ENCODE measurements at regions not wholly inside any gene's neighbourhood (a gene's known extent, or its start where the extent isn't known, plus 50 kb on each side); places are given as distances from the start of the nearest gene placed in this dataset.

DNA sequence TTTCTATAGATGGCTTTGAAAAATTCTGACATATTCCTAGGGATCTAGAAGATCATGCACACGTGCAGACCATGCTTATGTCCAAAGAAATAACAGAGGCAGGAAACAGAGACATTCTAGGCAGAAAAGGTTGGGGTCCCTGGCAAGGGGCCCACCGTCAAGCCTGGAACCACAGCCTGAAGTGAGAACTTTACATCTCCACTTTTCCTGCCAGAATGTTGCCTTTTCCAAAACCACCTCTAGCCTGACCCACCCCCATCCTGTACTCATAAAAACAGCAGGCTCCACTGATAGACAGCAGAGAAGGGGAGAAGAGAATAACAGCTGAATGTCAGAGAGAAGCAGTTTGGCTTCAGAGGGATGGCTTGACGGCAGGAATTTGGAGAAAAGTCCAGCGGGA is 257.3 kb upstream of the NT5E start:
- H3K36me3 ChIP-seq (ENCODE audit: control insufficient read depth, insufficient read depth, low read length) = no peaks in the 10 kb centered on the region
- DNase-seq (ENCODE audit: low read depth, low spot score) (no peak), ATAC-seq (no peak)
- intact Hi-C loops (cut with micrococcal nuclease; ENCODE audit: unreplicated experiment) (no loop called here), in situ Hi-C loops (cut with HindIII; ENCODE audit: low pct_unique_long_range_greater_than_20kb, low sequenced_read_pairs) (no loop called here)
- no peak overlapping the region for H3K27ac ChIP-seq (ENCODE audit: low read length)
- no peaks in the 10 kb centered on the region for H3K27me3 ChIP-seq (ENCODE audit: control insufficient read depth, insufficient read depth, low read length)
- H3K4me1 ChIP-seq (ENCODE audit: control insufficient read depth, insufficient read depth, low read length) = no peaks in the 10 kb centered on the region
- TF ChIP-seq POLR2AphosphoS5 (IDR thresholded peaks at IDR 0.05; ENCODE audit: low read depth, low read length) = no peak
- TF ChIP-seq TCF7L2 (IDR thresholded peaks at IDR 0.05; ENCODE audit: low read depth, low read length) = no peak
- no peak for TF ChIP-seq CTCF (IDR thresholded peaks at IDR 0.05)
- no peak for TF ChIP-seq SIN3A (IDR thresholded peaks at IDR 0.05; ENCODE audit: borderline replicate concordance, insufficient read depth, low read depth, low read length)
- no peak for TF ChIP-seq REST (IDR thresholded peaks at IDR 0.05; ENCODE audit: insufficient read depth in 1 of 2, low read depth in 2 of 2, low read length in 1 of 2)
- BruUV-seq (replicated peaks) = no TSS peak
- CTCF ChIA-PET = no interaction called here
- no peaks in the 10 kb centered on the region for H3K9me3 ChIP-seq (ENCODE audit: control insufficient read depth, insufficient read depth, low read depth, low read length)
- no peak overlapping the region for H3K4me3 ChIP-seq (ENCODE audit: low read depth in 2 of 2, low read length in 2 of 2)
- POLR2A ChIA-PET = no interaction called here

- in situ Hi-C loops (cut with HindIII; ENCODE audit: low pct_unique_long_range_greater_than_20kb, low sequenced_read_pairs) = no loop called here
- DNase-seq (ENCODE audit: low read depth, low spot score) (no peak), ATAC-seq (no peak)
- POLR2A ChIA-PET = no interaction called here
- CTCF ChIA-PET = no interaction called here
- H3K4me3 ChIP-seq (ENCODE audit: low read depth in 2 of 2, low read length in 2 of 2) = no peak overlapping the region
- no peaks in the 10 kb centered on the region for H3K27me3 ChIP-seq (ENCODE audit: control insufficient read depth, insufficient read depth, low read length)
- H3K36me3 ChIP-seq (ENCODE audit: control insufficient read depth, insufficient read depth, low read length) = no peaks in the 10 kb centered on the region
- H3K9me3 ChIP-seq (ENCODE audit: control insufficient read depth, insufficient read depth, low read depth, low read length) = no peaks in the 10 kb centered on the region
- H3K27ac ChIP-seq (ENCODE audit: low read length) = no peak overlapping the region
- intact Hi-C loops (cut with micrococcal nuclease; ENCODE audit: unreplicated experiment) = no loop called here
- TF ChIP-seq TCF7L2 (IDR thresholded peaks at IDR 0.05; ENCODE audit: low read depth, low read length) (no peak), SIN3A (IDR thresholded peaks at IDR 0.05; ENCODE audit: borderline replicate concordance, insufficient read depth, low read depth, low read length) (no peak), CTCF (IDR thresholded peaks at IDR 0.05) (no peak), POLR2AphosphoS5 (IDR thresholded peaks at IDR 0.05; ENCODE audit: low read depth, low read length) (no peak)
- no TSS peak for BruUV-seq (replicated peaks)
- H3K4me1 ChIP-seq (ENCODE audit: control insufficient read depth, insufficient read depth, low read length) = no peaks in the 10 kb centered on the region
These were observed 257.7 kb upstream of the NT5E start for GRCh38 chr6:85192186-85192585.
